ENCODE measurements at regions not wholly inside any gene's neighbourhood (a gene's known extent, or its start where the extent isn't known, plus 50 kb on each side); places are given as distances from the start of the nearest gene placed in this dataset.
"Not testable (repeated sequence)": the region's sequence is repeated elsewhere in the genome, so short reads cannot be mapped to it uniquely, and the experiment has no call there.

DNA sequence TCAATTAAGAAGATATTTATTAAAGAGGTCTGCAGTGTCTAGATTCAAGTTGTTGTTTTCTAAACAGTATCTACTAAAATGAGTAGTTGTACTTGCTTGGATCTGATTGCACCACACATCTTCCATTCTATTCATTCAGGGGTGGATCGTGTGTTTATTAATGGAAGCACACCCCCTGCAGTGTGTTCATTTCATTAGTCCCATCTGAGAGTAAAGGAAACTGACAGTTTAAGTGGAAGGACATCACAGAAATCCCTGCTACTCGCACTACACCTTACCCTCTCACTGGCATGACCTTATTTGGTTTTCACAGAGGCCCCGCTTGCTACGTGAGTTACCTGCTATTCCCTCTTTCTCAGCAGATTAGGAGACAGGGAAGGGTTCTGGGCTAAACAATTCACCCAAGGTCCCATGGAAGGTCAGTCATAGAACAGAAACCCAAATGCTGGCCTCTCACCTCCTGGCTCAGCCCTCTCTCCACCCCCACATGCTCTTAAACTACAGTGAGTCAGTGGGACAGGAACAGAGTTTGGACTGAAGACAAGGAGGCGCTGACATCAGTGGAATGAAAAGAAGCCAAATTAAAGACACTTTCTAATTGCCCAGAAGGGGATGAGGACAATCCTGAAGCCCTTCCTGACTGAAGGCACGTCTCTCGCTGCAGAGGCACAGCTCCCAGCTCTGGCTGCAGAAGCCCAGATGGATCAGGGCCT lies 369.2 kb upstream of the NRP1 start:
- no peak overlapping the region for H3K27ac Mint-ChIP-seq
- H3K36me3 Mint-ChIP-seq (ENCODE audit: insufficient read depth): no peaks in the 10 kb centered on the region
- ATAC-seq (replicated peaks): no peak
- no peak overlapping the region for H3K4me3 Mint-ChIP-seq
- DNase-seq: no peak
- H3K9me3 Mint-ChIP-seq: no peaks in the 10 kb centered on the region
- H3K4me1 Mint-ChIP-seq (ENCODE audit: low read depth in 2 of 2): no peaks in the 10 kb centered on the region
- H3K27me3 Mint-ChIP-seq: peaks cover 0 to 15% of the 10 kb centered on the region in 2 donors

DNA sequence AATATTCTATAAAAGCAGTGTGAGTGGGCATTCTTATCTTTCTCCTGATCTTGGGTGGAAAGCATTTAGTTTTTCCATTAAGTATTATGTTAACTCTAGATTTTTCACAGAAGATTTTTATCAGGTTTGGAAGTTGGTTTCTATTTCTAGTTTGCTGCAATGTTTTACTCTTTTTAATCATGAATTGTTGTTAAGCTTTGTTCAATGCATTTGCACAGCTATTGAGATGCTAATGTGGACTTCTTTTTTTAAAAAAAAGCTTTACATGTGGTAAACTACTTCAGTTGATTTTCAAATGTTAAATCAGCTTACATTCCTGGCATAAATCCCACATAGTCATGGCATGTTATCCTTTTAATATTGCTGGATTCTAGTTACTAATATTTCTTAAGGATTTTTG lies 363.6 kb upstream of the NRP1 start:
- Mint-ChIP-seq H3K36me3 (ENCODE audit: insufficient read depth) (no peaks in the 10 kb centered on the region), H3K4me3 (no peak overlapping the region), H3K27me3 (peaks cover 0 to 16% of the 10 kb centered on the region in 2 donors), H3K27ac (no peak overlapping the region), H3K4me1 (ENCODE audit: low read depth in 2 of 2) (no peaks in the 10 kb centered on the region), H3K9me3 (peaks cover 0 to 4% of the 10 kb centered on the region in 2 donors)
- no peak for DNase-seq
- no peak for ATAC-seq (replicated peaks)

DNA sequence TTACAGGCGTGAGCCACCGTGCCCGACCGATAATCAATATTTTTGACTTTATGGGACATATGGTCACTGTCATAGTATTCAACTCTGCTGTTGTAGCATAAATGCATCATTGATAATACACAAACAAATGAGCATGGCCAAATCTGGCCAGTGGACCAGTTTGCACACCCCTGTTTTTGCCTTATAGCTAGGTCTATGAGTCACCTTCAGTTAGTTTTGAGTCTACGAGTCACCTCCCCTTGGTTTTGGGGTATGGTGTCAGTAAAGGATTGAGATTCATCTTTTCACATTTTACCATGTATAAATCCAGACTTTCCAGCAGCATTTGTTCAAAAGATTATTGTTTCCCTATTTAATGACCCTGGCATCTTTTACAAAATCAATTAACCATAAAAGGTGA lies 362.5 kb upstream of the NRP1 start:
- H3K4me3 Mint-ChIP-seq: no peak overlapping the region
- H3K27ac Mint-ChIP-seq: no peak overlapping the region
- no peaks in the 10 kb centered on the region for H3K4me1 Mint-ChIP-seq (ENCODE audit: low read depth in 2 of 2)
- DNase-seq (no peak), ATAC-seq (replicated peaks) (no peak)
- peaks cover 3 to 4% of the 10 kb centered on the region in 2 donors for H3K9me3 Mint-ChIP-seq
- no peaks in the 10 kb centered on the region for H3K36me3 Mint-ChIP-seq (ENCODE audit: insufficient read depth)
- H3K27me3 Mint-ChIP-seq: peaks cover 0 to 9% of the 10 kb centered on the region in 2 donors

DNA sequence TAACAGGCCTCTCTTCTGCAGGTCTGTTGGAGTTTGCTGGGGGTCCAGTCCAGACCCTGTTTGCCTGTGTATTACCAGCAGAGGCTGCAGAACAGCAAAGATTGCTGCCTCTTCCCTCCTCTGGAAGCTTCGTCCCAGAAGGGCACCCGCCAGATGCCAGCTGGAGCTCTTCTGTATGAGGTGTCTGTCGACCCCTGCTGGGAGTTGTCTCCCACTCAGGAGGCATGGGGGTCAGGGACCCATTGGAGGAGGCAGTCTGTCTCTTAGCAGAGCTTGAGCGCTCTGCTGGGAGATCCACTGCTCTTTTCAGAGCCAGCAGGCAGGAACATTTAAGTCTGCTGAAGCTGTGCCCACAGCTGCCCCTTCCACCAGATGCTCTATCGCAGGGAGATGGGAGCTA lies 361.1 kb upstream of the NRP1 start:
- Mint-ChIP-seq H3K4me1 (ENCODE audit: low read depth in 2 of 2) (no peaks in the 10 kb centered on the region), H3K27me3 (peaks cover 0 to 9% of the 10 kb centered on the region in 2 donors), H3K4me3 (peak overlapping the region in 1 of 2 donors; percentile 18), H3K27ac (no peak overlapping the region), H3K9me3 (peaks cover 10 to 12% of the 10 kb centered on the region in 2 donors), H3K36me3 (ENCODE audit: insufficient read depth) (no peaks in the 10 kb centered on the region)
- ATAC-seq (replicated peaks) (no peak), DNase-seq (no peak)

DNA sequence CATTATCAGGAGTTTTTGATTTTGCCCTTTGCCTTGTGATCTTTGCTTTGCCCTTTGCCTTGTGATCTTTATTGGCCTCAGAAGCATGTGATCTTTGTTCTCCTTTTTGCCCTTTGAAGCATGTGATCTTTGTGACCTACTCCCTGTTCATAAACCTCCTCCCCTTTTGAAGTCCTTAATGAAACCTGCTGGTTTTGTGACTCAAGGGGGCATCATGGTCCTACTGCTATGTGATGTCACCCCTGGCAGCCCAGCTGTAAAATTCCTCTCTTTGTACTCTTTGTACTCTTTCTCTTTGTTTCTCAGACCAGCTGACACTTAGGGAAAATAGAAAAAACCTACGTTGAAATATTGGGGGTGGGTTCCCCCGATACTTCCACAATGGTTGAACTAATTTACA lies 356.1 kb upstream of the NRP1 start:
- not testable (repeated sequence) for DNase-seq

DNA sequence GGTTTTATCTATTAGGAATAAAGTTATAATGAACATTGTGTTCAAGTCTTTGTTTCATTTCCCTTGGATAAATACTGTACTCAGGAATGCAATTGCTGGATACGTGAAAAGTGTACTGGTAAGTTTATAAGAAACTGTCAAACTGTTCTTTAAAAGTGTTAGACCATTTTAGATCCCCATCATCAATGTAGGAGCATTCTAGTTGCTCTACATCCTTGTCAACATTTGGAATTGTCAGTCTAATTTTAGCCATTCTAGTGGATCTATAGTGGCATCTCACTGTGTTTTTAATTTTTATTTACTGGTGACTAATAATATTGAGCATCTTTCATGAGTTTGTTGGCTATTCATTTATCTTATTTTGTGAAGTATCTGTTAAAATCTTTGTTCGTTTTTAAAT lies 354.0 kb upstream of the NRP1 start:
- H3K9me3 Mint-ChIP-seq: peaks cover 8 to 20% of the 10 kb centered on the region in 2 donors

More for the DNA sequence above, 356.1 kb upstream of the NRP1 start:
- H3K9me3 Mint-ChIP-seq: peaks cover 10 to 20% of the 10 kb centered on the region in 2 donors
- not testable (repeated sequence) for ATAC-seq (replicated peaks); H3K4me1 Mint-ChIP-seq (ENCODE audit: low read depth in 2 of 2); H3K27ac Mint-ChIP-seq; H3K36me3 Mint-ChIP-seq (ENCODE audit: insufficient read depth); H3K4me3 Mint-ChIP-seq; H3K27me3 Mint-ChIP-seq

DNA sequence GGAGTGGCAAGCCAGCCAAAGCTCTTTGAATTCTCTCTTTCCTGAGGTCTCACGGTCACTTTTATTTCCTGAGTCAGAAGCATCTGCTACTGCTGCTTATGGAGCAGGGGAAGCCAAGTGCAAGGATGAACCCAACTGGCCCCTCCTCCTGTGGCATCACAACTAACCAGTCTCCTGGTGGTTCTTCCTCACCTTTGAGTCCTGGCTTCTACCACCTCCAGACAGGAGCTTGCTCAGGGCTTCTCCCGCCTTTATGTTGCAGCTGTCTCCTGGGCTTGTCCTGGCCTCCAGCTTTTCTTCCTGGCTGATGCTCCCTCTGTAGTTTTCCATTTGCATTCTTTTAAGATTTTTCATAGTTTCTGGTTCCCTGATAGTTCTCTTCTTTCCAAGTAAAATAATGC lies 349.7 kb upstream of the NRP1 start:
- peaks cover 0 to 6% of the 10 kb centered on the region in 2 donors for H3K9me3 Mint-ChIP-seq
- H3K27ac Mint-ChIP-seq: no peak overlapping the region
- no peaks in the 10 kb centered on the region for H3K4me1 Mint-ChIP-seq (ENCODE audit: low read depth in 2 of 2)
- no peaks in the 10 kb centered on the region for H3K36me3 Mint-ChIP-seq (ENCODE audit: insufficient read depth)
- H3K4me3 Mint-ChIP-seq: no peak overlapping the region
- DNase-seq (no peak), ATAC-seq (replicated peaks) (no peak)
- H3K27me3 Mint-ChIP-seq: peaks cover 0 to 6% of the 10 kb centered on the region in 2 donors

More for the DNA sequence above, 354.0 kb upstream of the NRP1 start:
- no peaks in the 10 kb centered on the region for H3K4me1 Mint-ChIP-seq (ENCODE audit: low read depth in 2 of 2)
- no peak for ATAC-seq (replicated peaks)
- DNase-seq: no peak
- no peak overlapping the region for H3K27ac Mint-ChIP-seq
- H3K4me3 Mint-ChIP-seq: no peak overlapping the region
- H3K36me3 Mint-ChIP-seq (ENCODE audit: insufficient read depth): no peaks in the 10 kb centered on the region
- peaks cover 0 to 6% of the 10 kb centered on the region in 2 donors for H3K27me3 Mint-ChIP-seq

DNA sequence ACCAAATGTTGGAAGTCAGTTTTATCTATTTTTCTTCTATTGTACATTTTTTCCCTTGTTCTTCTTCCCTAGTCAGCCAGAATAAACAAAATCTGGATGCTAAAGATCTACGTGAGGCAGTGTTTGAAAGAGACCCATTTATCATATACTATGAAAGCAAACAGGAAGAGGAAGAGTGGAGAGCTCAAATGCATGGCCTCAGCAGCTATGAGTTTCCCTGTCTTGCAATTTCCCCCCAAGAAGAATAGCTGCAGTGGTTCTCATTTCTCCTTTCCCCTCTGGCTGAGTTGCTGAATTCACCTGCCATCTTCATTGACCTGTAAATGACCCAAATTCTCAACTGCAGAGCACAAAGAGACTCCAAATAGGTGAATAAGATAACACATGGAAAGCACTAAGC lies 347.1 kb upstream of the NRP1 start:
- Mint-ChIP-seq H3K27ac (no peak overlapping the region), H3K4me3 (no peak overlapping the region), H3K27me3 (peaks cover 0 to 17% of the 10 kb centered on the region in 2 donors), H3K36me3 (ENCODE audit: insufficient read depth) (no peaks in the 10 kb centered on the region), H3K4me1 (ENCODE audit: low read depth in 2 of 2) (no peaks in the 10 kb centered on the region), H3K9me3 (peaks cover 0 to 4% of the 10 kb centered on the region in 2 donors)
- no peak for ATAC-seq (replicated peaks)
- DNase-seq: no peak

DNA sequence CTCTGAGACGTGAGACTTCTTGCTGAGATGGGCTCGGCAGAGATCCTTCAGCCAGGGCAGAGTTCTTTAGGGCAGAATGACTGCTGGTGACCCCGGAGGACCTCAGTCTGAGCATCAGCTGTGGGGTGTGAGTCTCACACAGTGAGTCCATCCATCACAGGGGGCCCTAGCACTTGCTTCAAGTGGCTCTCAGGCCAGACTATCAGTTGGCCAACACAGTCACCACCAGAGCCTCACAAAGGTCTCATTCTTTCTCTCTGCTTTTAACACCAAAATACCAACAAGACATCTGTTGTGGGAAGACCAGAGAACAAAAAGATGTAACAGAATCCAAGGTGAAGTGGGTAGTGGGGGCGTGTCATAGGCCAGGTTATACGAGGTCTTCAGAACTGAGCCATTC lies 345.6 kb upstream of the NRP1 start:
- H3K27ac Mint-ChIP-seq: no peak overlapping the region
- DNase-seq: no peak

DNA sequence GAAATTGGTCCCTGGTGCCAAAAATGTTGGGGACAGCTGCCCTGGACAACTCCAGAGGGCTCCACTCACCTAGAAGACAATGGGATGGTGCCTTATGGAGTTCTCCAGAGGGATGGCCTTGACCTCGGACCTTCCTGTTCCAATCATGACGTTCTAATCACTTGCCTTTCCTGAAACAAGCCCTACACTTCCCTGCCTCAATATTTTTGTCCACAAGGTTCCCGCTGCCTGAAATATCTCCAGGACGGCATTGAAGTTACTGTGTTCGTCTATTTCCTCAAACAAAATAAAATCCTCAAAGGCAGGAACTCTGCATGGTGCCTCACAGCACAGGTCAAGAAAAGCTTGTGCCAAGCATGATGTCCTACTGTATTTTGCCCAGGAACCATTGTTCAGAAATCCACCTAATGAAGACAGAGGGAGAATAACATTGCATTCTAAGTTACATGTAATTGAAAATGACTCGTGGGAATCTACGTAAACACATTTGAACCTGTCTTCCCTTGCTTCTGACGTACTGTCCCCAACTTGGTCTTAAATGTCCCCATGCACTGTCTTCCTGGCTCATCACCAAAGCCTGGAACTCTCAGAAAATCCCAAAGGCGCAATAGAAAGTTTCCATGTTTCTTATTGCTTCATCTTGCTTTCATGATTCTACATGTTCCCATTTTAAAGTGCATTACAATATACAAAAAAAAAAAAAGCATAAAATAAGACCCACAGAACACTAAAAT lies 342.3 kb upstream of the NRP1 start:
- Mint-ChIP-seq H3K4me1 (ENCODE audit: low read depth in 2 of 2) (no peaks in the 10 kb centered on the region), H3K36me3 (ENCODE audit: insufficient read depth) (no peaks in the 10 kb centered on the region), H3K4me3 (no peak overlapping the region), H3K9me3 (peaks cover 0 to 4% of the 10 kb centered on the region in 2 donors), H3K27ac (no peak overlapping the region), H3K27me3 (peaks cover 0 to 12% of the 10 kb centered on the region in 2 donors)
- no peak for ATAC-seq (replicated peaks)
- DNase-seq: no peak

More for the DNA sequence above, 345.6 kb upstream of the NRP1 start:
- no peaks in the 10 kb centered on the region for H3K4me1 Mint-ChIP-seq (ENCODE audit: low read depth in 2 of 2)
- H3K36me3 Mint-ChIP-seq (ENCODE audit: insufficient read depth): no peaks in the 10 kb centered on the region
- peaks cover 0 to 4% of the 10 kb centered on the region in 2 donors for H3K9me3 Mint-ChIP-seq
- peaks cover 0 to 18% of the 10 kb centered on the region in 2 donors for H3K27me3 Mint-ChIP-seq
- H3K4me3 Mint-ChIP-seq: no peak overlapping the region
- no peak for ATAC-seq (replicated peaks)

DNA sequence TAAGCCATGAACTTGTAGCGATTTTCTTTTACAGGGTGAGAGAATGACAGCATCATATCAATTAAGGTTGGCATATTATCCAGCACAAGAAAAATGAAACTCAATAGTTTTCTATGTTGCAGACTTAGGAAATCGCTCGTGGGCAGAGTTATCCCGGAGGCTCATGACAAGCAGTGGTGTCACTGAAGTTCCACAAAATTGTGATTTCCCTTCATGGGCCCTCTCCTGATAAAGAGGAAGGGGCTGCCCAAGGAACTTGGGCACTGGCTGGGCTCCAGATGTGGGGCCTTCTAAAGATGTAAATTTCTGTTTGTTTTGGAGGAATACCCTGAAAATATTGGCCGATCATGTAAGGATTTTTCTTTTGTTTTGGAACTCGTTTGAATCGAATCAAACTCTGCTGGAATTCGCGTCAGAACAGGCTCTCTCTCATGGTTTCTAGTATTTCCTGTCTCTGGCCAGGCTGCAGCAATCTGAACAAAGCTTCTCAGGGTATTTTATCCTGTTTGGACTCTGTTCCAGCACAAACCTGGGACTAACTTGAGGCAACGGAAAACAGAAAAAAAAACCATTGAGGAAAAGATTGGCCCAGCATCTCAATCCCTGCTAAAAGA lies 340.6 kb upstream of the NRP1 start:
- no peaks in the 10 kb centered on the region for H3K4me1 Mint-ChIP-seq (ENCODE audit: low read depth in 2 of 2)
- no peak overlapping the region for H3K4me3 Mint-ChIP-seq
- no peak for DNase-seq
- H3K36me3 Mint-ChIP-seq (ENCODE audit: insufficient read depth): no peaks in the 10 kb centered on the region
- peaks cover 0 to 12% of the 10 kb centered on the region in 2 donors for H3K27me3 Mint-ChIP-seq
- H3K9me3 Mint-ChIP-seq: peaks cover 0 to 4% of the 10 kb centered on the region in 2 donors
- no peak for ATAC-seq (replicated peaks)
- H3K27ac Mint-ChIP-seq: no peak overlapping the region

DNA sequence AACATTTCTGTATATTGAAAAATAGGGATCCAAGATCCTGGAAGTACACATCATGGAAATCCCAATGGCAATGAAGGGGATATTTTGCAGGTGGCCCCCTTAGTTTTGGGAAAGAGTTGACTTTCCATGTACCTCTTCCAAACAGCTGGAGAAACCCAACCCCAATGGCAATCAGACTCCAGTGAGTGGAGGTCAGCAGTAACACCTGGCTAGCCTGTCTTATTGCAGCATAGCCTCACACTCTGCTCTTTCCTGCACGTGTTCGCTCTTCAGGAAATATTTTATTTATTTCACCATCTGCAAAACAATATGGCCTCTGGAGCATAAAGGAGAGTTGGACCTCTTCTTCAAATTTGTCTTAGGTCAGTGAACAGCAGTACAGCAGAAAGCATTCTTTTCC lies 340.0 kb upstream of the NRP1 start:
- DNase-seq (no peak), ATAC-seq (replicated peaks) (no peak)
- peaks cover 0 to 12% of the 10 kb centered on the region in 2 donors for H3K27me3 Mint-ChIP-seq
- H3K9me3 Mint-ChIP-seq: peaks cover 0 to 4% of the 10 kb centered on the region in 2 donors
- H3K36me3 Mint-ChIP-seq (ENCODE audit: insufficient read depth): no peaks in the 10 kb centered on the region
- H3K4me3 Mint-ChIP-seq: no peak overlapping the region
- no peak overlapping the region for H3K27ac Mint-ChIP-seq
- no peaks in the 10 kb centered on the region for H3K4me1 Mint-ChIP-seq (ENCODE audit: low read depth in 2 of 2)

DNA sequence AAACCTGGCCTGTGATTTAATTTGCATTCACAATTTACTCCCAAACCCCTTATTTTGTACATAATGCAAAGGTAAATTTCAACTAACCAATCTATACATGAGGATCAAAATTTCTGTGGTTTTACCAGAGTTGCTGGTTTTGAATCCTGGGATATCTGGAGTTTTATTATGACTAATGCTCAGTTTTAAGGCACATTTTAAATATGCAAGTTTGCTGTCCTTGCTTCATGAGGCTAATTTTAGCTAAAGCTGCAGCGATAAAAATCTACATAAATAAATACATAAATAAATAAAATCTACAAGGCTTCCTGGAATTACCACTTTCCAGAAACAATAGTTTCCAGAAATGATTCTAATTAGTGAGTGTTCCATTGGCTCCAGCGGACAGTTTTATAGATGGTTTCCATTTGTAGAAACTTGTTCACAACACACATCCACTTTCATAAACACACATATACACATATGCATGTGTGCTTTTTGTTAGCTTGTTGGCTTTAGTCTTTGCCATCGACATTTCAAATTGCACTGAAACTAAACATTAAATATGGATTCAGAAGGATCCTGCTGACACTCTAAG lies 339.5 kb upstream of the NRP1 start:
- Mint-ChIP-seq H3K4me3 (no peak overlapping the region), H3K36me3 (ENCODE audit: insufficient read depth) (no peaks in the 10 kb centered on the region), H3K27me3 (peaks cover 0 to 12% of the 10 kb centered on the region in 2 donors), H3K4me1 (ENCODE audit: low read depth in 2 of 2) (no peaks in the 10 kb centered on the region), H3K27ac (no peak overlapping the region), H3K9me3 (peaks cover 0 to 4% of the 10 kb centered on the region in 2 donors)
- ATAC-seq (replicated peaks) (no peak), DNase-seq (no peak)

All from effector memory CD8-positive, alpha-beta T cell (primary cell).